ENCODE measurements at regions not wholly inside any gene's neighbourhood (a gene's known extent, or its start where the extent isn't known, plus 50 kb on each side); places are given as distances from the start of the nearest gene placed in this dataset.

GRCh38 chr11:119839476-119840133 is 110.6 kb upstream of the NECTIN1 start:
- no peak for DNase-seq
- ChIA-PET POLR2A (no interaction called here), CTCF (interaction anchor here (0.8 kb wide), 1 partner anchor 32 kb away, joined by 3 read pairs; no protein-coding TSS in a partner anchor)
- no peak overlapping the region for H3K4me3 ChIP-seq (ENCODE audit: control insufficient read depth in 1 of 7, extremely low read depth in 1 of 7, insufficient read depth in 4 of 7, low read depth in 2 of 7, low read length in 6 of 7)
- no peaks in the 10 kb centered on the region for H3K4me1 ChIP-seq (ENCODE audit: control extremely low read depth in 1 of 4, control insufficient read depth in 4 of 4, insufficient read depth in 4 of 4, low read length in 3 of 4)
- peaks cover 0 to 36% (median 13%) of the 10 kb centered on the region in 5 experiments for H3K27me3 ChIP-seq (replicated peaks in 2 of 5; ENCODE audit: control insufficient read depth in 4 of 5, insufficient read depth in 5 of 5, low read length in 4 of 5)
- 49% methylated on average over 10 of the region's 13 CpGs for WGBS (ENCODE audit: insufficient coverage)
- no peaks in the 10 kb centered on the region for H3K36me3 ChIP-seq (ENCODE audit: control insufficient read depth in 4 of 4, insufficient read depth in 4 of 4, low read length in 3 of 4)
- peaks cover 0 to 2% (median 0%) of the 10 kb centered on the region in 5 experiments for H3K9me3 ChIP-seq (ENCODE audit: control extremely low read depth in 1 of 5, control insufficient read depth in 4 of 5, insufficient read depth in 2 of 5, low read depth in 1 of 5, low read length in 4 of 5)
- no peak overlapping the region for H3K27ac ChIP-seq (ENCODE audit: insufficient read depth in 1 of 2, low read depth in 1 of 2, low read length in 2 of 2, poor library complexity in 1 of 2, severe bottlenecking in 2 of 2)

GRCh38 chr11:119835753-119836152 is 106.8 kb upstream of the NECTIN1 start:
- Histone ChIP-seq H3K4me1 (ENCODE audit: control extremely low read depth in 1 of 4, control insufficient read depth in 4 of 4, insufficient read depth in 4 of 4, low read length in 3 of 4) (no peaks in the 10 kb centered on the region), H3K27me3 (replicated peaks in 2 of 5; ENCODE audit: control insufficient read depth in 4 of 5, insufficient read depth in 5 of 5, low read length in 4 of 5) (peaks cover 0 to 58% (median 13%) of the 10 kb centered on the region in 5 experiments), H3K27ac (ENCODE audit: insufficient read depth in 1 of 2, low read depth in 1 of 2, low read length in 2 of 2, poor library complexity in 1 of 2, severe bottlenecking in 2 of 2) (no peak overlapping the region), H3K4me3 (ENCODE audit: control insufficient read depth in 1 of 7, extremely low read depth in 1 of 7, insufficient read depth in 4 of 7, low read depth in 2 of 7, low read length in 6 of 7) (no peak overlapping the region), H3K9me3 (ENCODE audit: control extremely low read depth in 1 of 5, control insufficient read depth in 4 of 5, insufficient read depth in 2 of 5, low read depth in 1 of 5, low read length in 4 of 5) (peaks cover 0 to 2% (median 0%) of the 10 kb centered on the region in 5 experiments), H3K36me3 (ENCODE audit: control insufficient read depth in 4 of 4, insufficient read depth in 4 of 4, low read length in 3 of 4) (no peaks in the 10 kb centered on the region)
- CTCF ChIA-PET: no interaction called here
- no peak for DNase-seq
- POLR2A ChIA-PET: no interaction called here
- 96% methylated on average over 3 of the region's 8 CpGs for WGBS (ENCODE audit: insufficient coverage)

GRCh38 chr11:119832202-119832935 is 103.4 kb upstream of the NECTIN1 start:
- H3K4me1 ChIP-seq (ENCODE audit: control extremely low read depth in 1 of 4, control insufficient read depth in 4 of 4, insufficient read depth in 4 of 4, low read length in 3 of 4): no peaks in the 10 kb centered on the region
- no peaks in the 10 kb centered on the region for H3K36me3 ChIP-seq (ENCODE audit: control insufficient read depth in 4 of 4, insufficient read depth in 4 of 4, low read length in 3 of 4)
- CTCF ChIA-PET: no interaction called here

GRCh38 chr11:119831011-119831410 is 102.0 kb upstream of the NECTIN1 start:
- CTCF ChIA-PET: no interaction called here
- no peak overlapping the region for H3K4me3 ChIP-seq (ENCODE audit: control insufficient read depth in 1 of 7, extremely low read depth in 1 of 7, insufficient read depth in 4 of 7, low read depth in 2 of 7, low read length in 6 of 7)
- peaks cover 0 to 2% (median 0%) of the 10 kb centered on the region in 5 experiments for H3K9me3 ChIP-seq (ENCODE audit: control extremely low read depth in 1 of 5, control insufficient read depth in 4 of 5, insufficient read depth in 2 of 5, low read depth in 1 of 5, low read length in 4 of 5)
- H3K36me3 ChIP-seq (ENCODE audit: control insufficient read depth in 4 of 4, insufficient read depth in 4 of 4, low read length in 3 of 4): no peaks in the 10 kb centered on the region
- no peak overlapping the region for H3K27ac ChIP-seq (ENCODE audit: insufficient read depth in 1 of 2, low read depth in 1 of 2, low read length in 2 of 2, poor library complexity in 1 of 2, severe bottlenecking in 2 of 2)
- no peak for DNase-seq
- 79% methylated on average over 7 of the region's 7 CpGs for WGBS (ENCODE audit: insufficient coverage)
- H3K4me1 ChIP-seq (ENCODE audit: control extremely low read depth in 1 of 4, control insufficient read depth in 4 of 4, insufficient read depth in 4 of 4, low read length in 3 of 4): no peaks in the 10 kb centered on the region
- H3K27me3 ChIP-seq (replicated peaks in 2 of 5; ENCODE audit: control insufficient read depth in 4 of 5, insufficient read depth in 5 of 5, low read length in 4 of 5): peaks cover 3 to 61% (median 6%) of the 10 kb centered on the region in 5 experiments
- POLR2A ChIA-PET: no interaction called here

More at GRCh38 chr11:119832202-119832935, 103.4 kb upstream of the NECTIN1 start:
- DNase-seq: no peak
- no peaks in the 10 kb centered on the region for H3K9me3 ChIP-seq (ENCODE audit: control extremely low read depth in 1 of 5, control insufficient read depth in 4 of 5, insufficient read depth in 2 of 5, low read depth in 1 of 5, low read length in 4 of 5)
- POLR2A ChIA-PET: no interaction called here
- 60% methylated on average over 9 of the region's 11 CpGs for WGBS (ENCODE audit: insufficient coverage)
- peaks cover 3 to 56% (median 9%) of the 10 kb centered on the region in 5 experiments for H3K27me3 ChIP-seq (replicated peaks in 2 of 5; ENCODE audit: control insufficient read depth in 4 of 5, insufficient read depth in 5 of 5, low read length in 4 of 5)
- H3K27ac ChIP-seq (ENCODE audit: insufficient read depth in 1 of 2, low read depth in 1 of 2, low read length in 2 of 2, poor library complexity in 1 of 2, severe bottlenecking in 2 of 2): no peak overlapping the region
- H3K4me3 ChIP-seq (ENCODE audit: control insufficient read depth in 1 of 7, extremely low read depth in 1 of 7, insufficient read depth in 4 of 7, low read depth in 2 of 7, low read length in 6 of 7): no peak overlapping the region

- Histone ChIP-seq H3K27me3 (replicated peaks in 2 of 5; ENCODE audit: control insufficient read depth in 4 of 5, insufficient read depth in 5 of 5, low read length in 4 of 5) (peaks cover 3 to 60% (median 6%) of the 10 kb centered on the region in 5 experiments), H3K4me3 (ENCODE audit: control insufficient read depth in 1 of 7, extremely low read depth in 1 of 7, insufficient read depth in 4 of 7, low read depth in 2 of 7, low read length in 6 of 7) (no peak overlapping the region), H3K27ac (ENCODE audit: insufficient read depth in 1 of 2, low read depth in 1 of 2, low read length in 2 of 2, poor library complexity in 1 of 2, severe bottlenecking in 2 of 2) (no peak overlapping the region), H3K4me1 (ENCODE audit: control extremely low read depth in 1 of 4, control insufficient read depth in 4 of 4, insufficient read depth in 4 of 4, low read length in 3 of 4) (no peaks in the 10 kb centered on the region), H3K36me3 (ENCODE audit: control insufficient read depth in 4 of 4, insufficient read depth in 4 of 4, low read length in 3 of 4) (no peaks in the 10 kb centered on the region), H3K9me3 (ENCODE audit: control extremely low read depth in 1 of 5, control insufficient read depth in 4 of 5, insufficient read depth in 2 of 5, low read depth in 1 of 5, low read length in 4 of 5) (peaks cover 0 to 4% (median 0%) of the 10 kb centered on the region in 5 experiments)
- 98% methylated on average over 4 of the region's 6 CpGs for WGBS (ENCODE audit: insufficient coverage)
- no peak for DNase-seq
- POLR2A ChIA-PET: no interaction called here
- CTCF ChIA-PET: no interaction called here
Measured at GRCh38 chr11:119830400-119830799, 101.4 kb upstream of the NECTIN1 start.

- 97% methylated on average over 3 of the region's 3 CpGs for WGBS (ENCODE audit: insufficient coverage)
- Histone ChIP-seq H3K9me3 (ENCODE audit: control extremely low read depth in 1 of 5, control insufficient read depth in 4 of 5, insufficient read depth in 2 of 5, low read depth in 1 of 5, low read length in 4 of 5) (peaks cover 0 to 4% (median 0%) of the 10 kb centered on the region in 5 experiments), H3K27me3 (replicated peaks in 2 of 5; ENCODE audit: control insufficient read depth in 4 of 5, insufficient read depth in 5 of 5, low read length in 4 of 5) (peaks cover 3 to 52% (median 6%) of the 10 kb centered on the region in 5 experiments), H3K27ac (ENCODE audit: insufficient read depth in 1 of 2, low read depth in 1 of 2, low read length in 2 of 2, poor library complexity in 1 of 2, severe bottlenecking in 2 of 2) (no peak overlapping the region), H3K36me3 (ENCODE audit: control insufficient read depth in 4 of 4, insufficient read depth in 4 of 4, low read length in 3 of 4) (no peaks in the 10 kb centered on the region), H3K4me1 (ENCODE audit: control extremely low read depth in 1 of 4, control insufficient read depth in 4 of 4, insufficient read depth in 4 of 4, low read length in 3 of 4) (no peaks in the 10 kb centered on the region), H3K4me3 (ENCODE audit: control insufficient read depth in 1 of 7, extremely low read depth in 1 of 7, insufficient read depth in 4 of 7, low read depth in 2 of 7, low read length in 6 of 7) (no peak overlapping the region)
- ChIA-PET POLR2A (no interaction called here), CTCF (no interaction called here)
- no peak for DNase-seq
Measured at GRCh38 chr11:119829402-119829801, 100.4 kb upstream of the NECTIN1 start.

GRCh38 chr11:119828819-119829218 is 99.8 kb upstream of the NECTIN1 start:
- POLR2A ChIA-PET: no interaction called here
- Histone ChIP-seq H3K27ac (ENCODE audit: insufficient read depth in 1 of 2, low read depth in 1 of 2, low read length in 2 of 2, poor library complexity in 1 of 2, severe bottlenecking in 2 of 2) (no peak overlapping the region), H3K4me1 (ENCODE audit: control extremely low read depth in 1 of 4, control insufficient read depth in 4 of 4, insufficient read depth in 4 of 4, low read length in 3 of 4) (no peaks in the 10 kb centered on the region), H3K4me3 (ENCODE audit: control insufficient read depth in 1 of 7, extremely low read depth in 1 of 7, insufficient read depth in 4 of 7, low read depth in 2 of 7, low read length in 6 of 7) (no peak overlapping the region), H3K9me3 (ENCODE audit: control extremely low read depth in 1 of 5, control insufficient read depth in 4 of 5, insufficient read depth in 2 of 5, low read depth in 1 of 5, low read length in 4 of 5) (peaks cover 0 to 4% (median 0%) of the 10 kb centered on the region in 5 experiments), H3K27me3 (replicated peaks in 2 of 5; ENCODE audit: control insufficient read depth in 4 of 5, insufficient read depth in 5 of 5, low read length in 4 of 5) (peaks cover 3 to 49% (median 6%) of the 10 kb centered on the region in 5 experiments), H3K36me3 (ENCODE audit: control insufficient read depth in 4 of 4, insufficient read depth in 4 of 4, low read length in 3 of 4) (no peaks in the 10 kb centered on the region)
- 80% methylated on average over 2 of the region's 2 CpGs for WGBS (ENCODE audit: insufficient coverage)
- DNase-seq: no peak
- CTCF ChIA-PET: no interaction called here
